ENCODE measurements at regions not wholly inside any gene's neighbourhood (a gene's known extent, or its start where the extent isn't known, plus 50 kb on each side); places are given as distances from the start of the nearest gene placed in this dataset.

GRCh38 chr13:72153272-72153671 lies 286.3 kb upstream of the DACH1 start:
- no peak for DNase-seq

GRCh38 chr13:72151241-72151640 lies 284.2 kb upstream of the DACH1 start:
- no peak for DNase-seq

GRCh38 chr13:72150502-72150901 lies 283.5 kb upstream of the DACH1 start:
- no peak for DNase-seq

- DNase-seq = no peak
Observed at GRCh38 chr13:72149701-72150100, 282.7 kb upstream of the DACH1 start.

- DNase-seq = no peak
Observed at GRCh38 chr13:72146816-72147215, 279.8 kb upstream of the DACH1 start.

- no peak for DNase-seq
Observed at GRCh38 chr13:72145383-72145782, 278.4 kb upstream of the DACH1 start.

GRCh38 chr13:72144636-72145035 lies 277.6 kb upstream of the DACH1 start:
- DNase-seq = no peak

- DNase-seq = no peak
Observed at GRCh38 chr13:72141855-72142519, 275.0 kb upstream of the DACH1 start.

- DNase-seq = no peak
Observed at GRCh38 chr13:72139192-72139591, 272.2 kb upstream of the DACH1 start.

GRCh38 chr13:72132075-72132474 lies 265.1 kb upstream of the DACH1 start:
- no peak for DNase-seq

- DNase-seq = no peak
Observed at GRCh38 chr13:72129117-72129516, 262.1 kb upstream of the DACH1 start.

GRCh38 chr13:72127031-72127430 lies 260.0 kb upstream of the DACH1 start:
- no peak for DNase-seq

GRCh38 chr13:72126424-72126823 lies 259.4 kb upstream of the DACH1 start:
- no peak for DNase-seq

GRCh38 chr13:72125561-72125960 lies 258.6 kb upstream of the DACH1 start:
- DNase-seq = no peak

- DNase-seq = no peak
Observed at GRCh38 chr13:72122661-72123255, 255.8 kb upstream of the DACH1 start.

- no peak for DNase-seq
Observed at GRCh38 chr13:72121466-72121865, 254.5 kb upstream of the DACH1 start.

GRCh38 chr13:72120632-72121031 lies 253.6 kb upstream of the DACH1 start:
- DNase-seq = no peak

- DNase-seq = no peak
Observed at GRCh38 chr13:72113931-72114330, 246.9 kb upstream of the DACH1 start.

- no peak for DNase-seq
Observed at GRCh38 chr13:72113076-72113475, 246.1 kb upstream of the DACH1 start.

GRCh38 chr13:72112216-72112615 lies 245.2 kb upstream of the DACH1 start:
- DNase-seq = no peak

- DNase-seq = no peak
Observed at GRCh38 chr13:72109863-72110262, 242.9 kb upstream of the DACH1 start.

GRCh38 chr13:72104656-72105180 lies 237.7 kb upstream of the DACH1 start:
- no peak for DNase-seq

GRCh38 chr13:72101768-72102400 lies 234.9 kb upstream of the DACH1 start:
- no peak for DNase-seq

- no peak for DNase-seq
Observed at GRCh38 chr13:72100339-72100738, 233.3 kb upstream of the DACH1 start.

Data from NCI-H2171 treated with DMSO at 0.1 percent for 48 hours (cell line).